ENCODE measurements at regions not wholly inside any gene's neighbourhood (a gene's known extent, or its start where the extent isn't known, plus 50 kb on each side); places are given as distances from the start of the nearest gene placed in this dataset.

GRCh38 chr15:88326924-88327323, 70.4 kb upstream of the NTRK3 start:
- POLR2A ChIA-PET = no interaction called here
- no peak for TF ChIP-seq CTCF (IDR thresholded peaks at IDR 0.05; ENCODE audit: insufficient read depth, low read length, missing control alignments)
- CTCF ChIA-PET = no interaction called here
- no peak overlapping the region for H3K4me3 ChIP-seq (ENCODE audit: low read depth, low read length)
- no peak for DNase-seq (ENCODE audit: low read depth, low spot score)

DNA sequence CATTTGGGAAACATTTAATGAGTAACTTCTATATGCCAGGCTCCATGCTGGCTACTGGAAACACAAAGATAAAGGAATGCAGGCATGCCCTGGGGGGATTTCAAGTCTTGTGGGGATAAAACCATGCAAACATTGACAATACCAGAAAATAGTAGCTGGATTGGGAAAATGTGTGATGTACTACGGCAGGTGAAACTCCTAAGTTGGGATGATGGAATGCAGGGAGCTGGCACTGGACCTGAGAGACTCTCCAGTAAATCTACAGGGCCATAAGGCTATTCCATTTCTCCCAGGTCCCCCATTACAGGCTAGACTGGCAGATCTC, 68.2 kb upstream of the NTRK3 start:
- ChIA-PET CTCF (interaction anchor here (0.8 to 2.5 kb wide), 4 partner anchors 9 to 126 kb away, joined by 3 to 7 read pairs (median 5); no protein-coding TSS in a partner anchor), POLR2A (interaction anchor here (0.5 to 1.5 kb wide), 3 partner anchors 9 to 908 kb away, joined by 3 to 7 read pairs (median 3); no protein-coding TSS in a partner anchor)
- H3K4me3 ChIP-seq (ENCODE audit: low read depth, low read length) = no peak overlapping the region
- TF ChIP-seq CTCF (IDR thresholded peaks at IDR 0.05; ENCODE audit: insufficient read depth, low read length, missing control alignments) = no peak
- no peak for DNase-seq (ENCODE audit: low read depth, low spot score)

DNA sequence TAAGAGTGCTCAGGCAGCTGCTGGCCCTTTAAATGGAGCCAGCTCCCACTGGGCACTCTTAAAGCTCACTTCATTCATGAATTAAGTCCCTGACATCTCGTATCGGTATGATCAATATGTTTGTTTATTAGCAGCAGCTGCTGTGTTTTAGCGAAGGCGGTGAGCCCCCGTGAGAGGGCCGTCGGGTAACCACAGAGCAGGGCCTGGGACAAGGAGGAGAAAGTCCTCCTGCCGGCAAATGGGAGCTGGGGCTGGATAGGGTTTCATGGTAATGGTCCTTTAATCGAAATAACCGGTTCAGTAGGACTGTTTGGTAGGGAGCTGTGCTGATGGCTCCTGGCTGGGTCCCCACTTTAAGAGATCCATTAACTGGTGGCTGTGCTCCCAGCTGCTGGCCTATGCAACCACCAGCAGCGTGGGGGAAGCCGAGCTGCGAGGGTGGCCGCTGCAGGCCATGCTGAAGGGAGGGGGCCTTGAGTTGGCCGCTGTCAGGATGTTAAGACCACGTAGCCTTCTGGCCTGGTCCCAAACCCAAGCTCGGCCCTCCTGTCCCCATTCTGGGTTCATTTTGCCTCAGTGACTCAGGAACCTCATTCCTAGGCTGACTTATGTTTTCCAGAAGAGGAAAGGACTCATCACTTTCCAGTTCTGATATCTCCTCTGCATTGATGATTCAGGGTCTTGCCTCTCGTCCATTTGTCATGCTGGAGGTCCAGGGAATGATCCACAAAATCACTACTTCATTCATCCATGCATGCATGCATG, 67.6 kb upstream of the NTRK3 start:
- ChIA-PET CTCF (interaction anchor here (0.8 to 2.5 kb wide), 5 partner anchors 10 to 132 kb away, joined by 3 to 7 read pairs (median 3); no protein-coding TSS in a partner anchor), POLR2A (interaction anchor here (0.5 to 1.5 kb wide), 4 partner anchors 10 to 908 kb away, joined by 3 to 7 read pairs (median 3); no protein-coding TSS in a partner anchor)
- H3K4me3 ChIP-seq (ENCODE audit: low read depth, low read length) = no peak overlapping the region
- no peak for DNase-seq (ENCODE audit: low read depth, low spot score)
- no peak for TF ChIP-seq CTCF (IDR thresholded peaks at IDR 0.05; ENCODE audit: insufficient read depth, low read length, missing control alignments)

DNA sequence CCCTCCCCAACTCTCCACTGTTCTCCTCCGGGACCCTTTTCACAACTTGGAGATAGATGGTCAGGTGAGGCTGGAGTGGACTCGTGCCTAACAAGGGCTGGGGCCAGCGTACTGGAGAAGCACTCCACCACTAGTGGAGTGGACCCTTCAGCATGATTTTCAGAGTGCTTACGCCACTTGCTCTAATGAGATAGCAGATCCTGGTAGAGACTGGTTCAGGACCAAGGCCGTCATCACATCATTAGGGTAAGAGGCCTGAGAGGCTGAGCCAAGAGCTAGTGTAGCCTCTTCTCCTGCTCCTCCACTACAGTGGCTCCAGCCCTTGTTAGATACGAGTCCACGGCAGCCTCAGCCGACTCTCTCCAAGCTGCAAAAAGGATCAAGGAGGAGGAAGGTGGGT, 66.9 kb upstream of the NTRK3 start:
- H3K4me3 ChIP-seq (ENCODE audit: low read depth, low read length) = no peak overlapping the region
- no peak for TF ChIP-seq CTCF (IDR thresholded peaks at IDR 0.05; ENCODE audit: insufficient read depth, low read length, missing control alignments)
- DNase-seq (ENCODE audit: low read depth, low spot score) = no peak
- POLR2A ChIA-PET = interaction anchor here (0.8 to 1.5 kb wide), 2 partner anchors 11 kb away, joined by 3 to 7 read pairs; no protein-coding TSS in a partner anchor
- CTCF ChIA-PET = interaction anchor here (0.9 to 2.5 kb wide), 4 partner anchors 11 to 132 kb away, joined by 3 to 7 read pairs (median 4); no protein-coding TSS in a partner anchor

DNA sequence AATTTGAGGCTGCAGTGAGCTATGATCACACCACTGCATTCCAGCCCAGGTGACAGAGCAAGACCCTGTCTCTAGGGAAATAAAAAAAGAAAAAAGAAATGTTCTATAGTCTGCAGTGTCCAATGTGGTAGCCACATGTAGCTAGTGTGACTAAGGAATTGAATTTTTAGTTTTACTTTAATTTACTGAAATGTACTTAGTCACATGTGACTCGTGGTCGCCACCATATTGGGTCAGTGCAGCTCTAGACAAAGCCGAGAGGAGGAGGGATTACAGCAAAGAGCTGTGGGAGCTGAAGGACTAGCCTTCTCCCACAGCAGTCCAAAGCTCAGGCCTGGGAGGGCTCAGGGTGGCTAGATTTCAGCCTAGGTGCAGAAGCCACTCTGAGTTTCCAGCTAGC, 65.9 kb upstream of the NTRK3 start:
- DNase-seq (ENCODE audit: low read depth, low spot score) = no peak
- ChIA-PET CTCF (interaction anchor here (1.3 to 3.3 kb wide), 3 partner anchors 12 to 128 kb away, joined by 4 to 9 read pairs (median 4); no protein-coding TSS in a partner anchor), POLR2A (no interaction called here)
- no peak for TF ChIP-seq CTCF (IDR thresholded peaks at IDR 0.05; ENCODE audit: insufficient read depth, low read length, missing control alignments)
- no peak overlapping the region for H3K4me3 ChIP-seq (ENCODE audit: low read depth, low read length)

GRCh38 chr15:88321271-88321670, 64.7 kb upstream of the NTRK3 start:
- DNase-seq (ENCODE audit: low read depth, low spot score) = no peak
- ChIA-PET POLR2A (no interaction called here), CTCF (interaction anchor here (1.9 to 3.3 kb wide), 2 partner anchors 10 to 129 kb away, joined by 8 to 9 read pairs; no protein-coding TSS in a partner anchor)
- no peak for TF ChIP-seq CTCF (IDR thresholded peaks at IDR 0.05; ENCODE audit: insufficient read depth, low read length, missing control alignments)
- H3K4me3 ChIP-seq (ENCODE audit: low read depth, low read length) = no peak overlapping the region

Data from AG04449 (cell line).